ENCODE measurements at regions not wholly inside any gene's neighbourhood (a gene's known extent, or its start where the extent isn't known, plus 50 kb on each side); places are given as distances from the start of the nearest gene placed in this dataset.

GRCh38 chr20:12023194-12023795 is 105.6 kb downstream of the BTBD3 start:
- DNase-seq (ENCODE audit: low read depth), result no peak

GRCh38 chr20:12028771-12029170 is 111.1 kb downstream of the BTBD3 start:
- no peak for DNase-seq (ENCODE audit: low read depth)

GRCh38 chr20:12030470-12030869 is 112.8 kb downstream of the BTBD3 start:
- no peak for DNase-seq (ENCODE audit: low read depth)

- no peak for DNase-seq (ENCODE audit: low read depth)
These were observed 118.4 kb downstream of the BTBD3 start for GRCh38 chr20:12036142-12036541.

- no peak for DNase-seq (ENCODE audit: low read depth)
These were observed 119.8 kb downstream of the BTBD3 start for GRCh38 chr20:12037521-12037920.

DNA sequence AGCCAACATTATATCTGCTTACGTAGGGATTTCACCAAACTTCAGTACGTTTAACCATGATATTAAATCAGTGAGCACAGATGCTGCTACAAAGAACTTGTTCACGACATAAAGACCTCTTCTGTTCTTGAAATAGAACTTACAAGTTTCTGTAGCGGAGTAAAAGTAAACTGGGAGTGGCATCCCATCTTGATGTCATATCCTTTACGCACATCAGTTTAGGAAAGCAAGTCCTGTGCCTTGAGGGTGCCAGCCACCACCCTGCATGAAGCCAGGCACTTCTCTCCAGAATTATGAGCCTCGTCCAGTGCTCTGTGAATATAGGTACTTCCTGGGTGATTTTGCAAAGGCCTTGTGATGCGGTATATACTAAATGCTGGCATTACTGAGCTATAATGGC is 122.6 kb downstream of the BTBD3 start:
- DNase-seq (ENCODE audit: low read depth), result no peak

DNA sequence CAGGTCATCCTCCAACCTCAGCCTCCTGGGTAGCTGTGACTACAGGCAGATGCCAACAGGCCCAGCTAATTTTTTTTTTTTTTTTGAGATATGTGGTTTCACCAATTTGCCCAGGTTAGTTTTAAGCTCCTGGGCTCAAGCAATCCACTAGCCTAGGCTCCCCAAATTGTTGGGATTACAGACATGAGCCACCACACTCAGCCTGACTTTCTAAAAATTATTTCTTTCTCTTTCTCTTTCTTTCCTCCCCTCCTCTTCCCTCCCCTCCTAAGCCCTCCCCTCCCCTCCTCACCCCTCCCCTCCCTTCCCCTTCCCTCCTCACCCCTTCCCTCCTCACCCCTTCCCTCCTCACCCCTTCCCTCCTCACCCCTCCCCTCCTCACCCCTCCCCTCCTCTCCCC is 127.3 kb downstream of the BTBD3 start:
- DNase-seq (ENCODE audit: low read depth), result no peak

DNA sequence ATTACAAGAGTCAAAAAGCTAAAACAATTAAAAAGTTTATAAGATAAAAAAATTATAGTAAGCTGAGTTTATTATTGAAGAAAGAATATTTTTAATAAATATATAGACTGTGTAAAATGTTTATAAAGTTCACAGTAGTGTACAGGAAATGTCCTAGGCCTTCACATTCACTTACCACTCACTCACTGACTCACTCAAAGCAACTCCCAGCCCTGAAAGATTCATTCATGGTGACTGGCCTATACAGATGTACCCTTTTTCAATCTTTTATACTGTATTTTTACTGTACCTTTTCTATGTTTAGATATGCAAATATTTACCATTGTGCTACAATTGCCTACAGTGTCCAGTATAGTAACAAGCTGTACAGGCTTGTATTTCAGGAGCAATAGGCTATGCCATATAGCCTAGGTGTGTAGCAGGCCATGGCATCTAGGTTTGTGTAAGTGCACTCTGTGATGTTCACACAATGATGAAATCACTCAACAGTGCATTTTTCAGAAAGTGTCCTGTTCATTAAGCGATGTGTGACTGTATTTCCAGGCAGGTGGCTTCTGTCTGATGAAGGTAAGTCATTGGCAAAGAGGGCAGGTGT is 130.2 kb downstream of the BTBD3 start:
- no peak for DNase-seq (ENCODE audit: low read depth)

- DNase-seq (ENCODE audit: low read depth), result no peak
These were observed 131.4 kb downstream of the BTBD3 start for GRCh38 chr20:12049125-12049524.

GRCh38 chr20:12051206-12052163 is 133.8 kb downstream of the BTBD3 start:
- no peak for DNase-seq (ENCODE audit: low read depth)

GRCh38 chr20:12053353-12053752 is 135.7 kb downstream of the BTBD3 start:
- DNase-seq (ENCODE audit: low read depth), result no peak

GRCh38 chr20:12054556-12054955 is 136.9 kb downstream of the BTBD3 start:
- no peak for DNase-seq (ENCODE audit: low read depth)

- DNase-seq (ENCODE audit: low read depth), result no peak
These were observed 137.5 kb downstream of the BTBD3 start for GRCh38 chr20:12055161-12055560.

- no peak for DNase-seq (ENCODE audit: low read depth)
These were observed 139.1 kb downstream of the BTBD3 start for GRCh38 chr20:12056839-12057238.

DNA sequence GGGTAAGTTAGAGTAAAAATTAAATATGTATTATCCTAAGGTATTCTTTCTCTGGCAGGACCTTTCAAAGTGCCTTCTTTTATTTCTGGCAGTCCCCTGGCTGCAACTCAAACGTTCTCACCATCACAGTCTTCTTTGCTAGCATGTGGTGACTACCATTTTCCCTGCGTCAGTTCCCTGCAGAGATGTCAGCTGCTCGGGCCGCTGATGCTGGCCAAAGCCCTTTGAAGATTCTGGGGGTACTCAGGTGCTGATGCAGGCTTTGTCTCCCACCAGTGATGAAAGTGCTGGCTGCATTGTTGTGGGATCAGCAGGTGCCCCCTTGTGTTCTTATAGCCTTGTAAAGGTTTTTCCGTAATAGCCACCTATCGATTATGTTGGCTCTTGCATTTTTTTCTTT is 140.1 kb downstream of the BTBD3 start:
- no peak for DNase-seq (ENCODE audit: low read depth)

DNA sequence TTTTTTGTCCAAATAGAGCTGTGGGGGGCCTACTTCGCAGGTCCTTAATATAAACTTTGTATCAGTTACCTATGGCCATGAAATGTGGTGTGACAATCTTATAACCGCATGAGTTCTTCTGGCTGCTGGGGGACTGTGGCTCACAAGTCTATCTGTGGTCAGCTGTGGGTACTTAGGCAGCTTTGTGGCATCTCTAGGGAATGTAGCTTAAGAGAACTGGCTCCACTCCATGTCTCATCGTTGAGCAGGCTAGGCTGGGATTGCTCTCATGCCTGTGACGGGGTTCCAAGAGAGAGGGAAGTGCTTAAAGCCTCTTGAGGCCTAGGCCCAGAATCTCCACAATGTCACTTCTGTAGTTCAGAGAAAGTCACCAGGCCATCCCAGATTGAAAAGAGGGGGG is 140.5 kb downstream of the BTBD3 start:
- DNase-seq (ENCODE audit: low read depth), result no peak

DNA sequence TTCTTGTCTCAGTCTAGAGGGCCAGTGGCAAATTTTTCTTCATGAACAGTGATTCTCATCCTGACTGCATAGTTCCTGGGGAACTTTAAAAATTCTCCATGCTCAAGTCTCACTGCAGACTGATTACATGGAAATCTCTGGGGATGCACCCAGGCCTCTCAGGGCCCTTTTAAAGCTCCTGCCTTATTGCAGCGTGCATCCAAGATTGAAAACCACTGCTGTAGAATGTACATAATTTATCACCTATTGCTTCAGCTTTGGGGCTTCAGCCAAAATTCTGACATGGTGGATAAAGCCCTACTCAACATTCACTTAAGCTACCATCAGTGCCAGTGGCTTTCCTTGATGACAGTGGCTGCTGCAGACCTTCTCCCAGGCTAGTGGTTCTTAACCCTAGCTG is 143.8 kb downstream of the BTBD3 start:
- no peak for DNase-seq (ENCODE audit: low read depth)

DNA sequence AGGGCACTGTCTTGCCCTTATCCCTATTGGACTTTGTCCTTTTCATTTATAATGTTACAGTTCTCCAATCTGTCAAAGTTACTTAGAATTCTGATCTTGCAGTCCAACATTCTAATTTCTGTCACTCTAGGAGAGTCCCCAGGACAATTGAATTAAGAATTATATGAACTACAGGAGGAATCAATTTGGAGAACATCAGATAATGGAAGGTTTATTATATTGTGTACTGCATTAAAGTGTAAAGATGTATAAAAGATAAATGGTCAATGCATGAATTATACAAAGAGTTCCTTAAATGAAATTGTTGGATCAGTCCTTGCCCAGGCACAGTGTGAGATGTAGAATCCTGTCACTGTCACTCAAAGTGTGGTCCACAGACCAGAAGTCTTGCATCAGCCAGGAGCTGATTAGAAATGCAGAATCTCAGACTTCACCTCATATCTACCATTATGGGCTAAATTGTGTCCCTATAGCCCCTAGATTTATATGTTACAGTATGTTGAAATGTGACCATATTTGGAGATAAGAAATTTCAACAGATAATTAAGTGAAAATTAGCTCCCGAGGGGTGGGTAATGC is 145.5 kb downstream of the BTBD3 start:
- no peak for DNase-seq (ENCODE audit: low read depth)

GRCh38 chr20:12064540-12064939 is 146.8 kb downstream of the BTBD3 start:
- no peak for DNase-seq (ENCODE audit: low read depth)

- no peak for DNase-seq (ENCODE audit: low read depth)
These were observed 150.0 kb downstream of the BTBD3 start for GRCh38 chr20:12067686-12068085.

DNA sequence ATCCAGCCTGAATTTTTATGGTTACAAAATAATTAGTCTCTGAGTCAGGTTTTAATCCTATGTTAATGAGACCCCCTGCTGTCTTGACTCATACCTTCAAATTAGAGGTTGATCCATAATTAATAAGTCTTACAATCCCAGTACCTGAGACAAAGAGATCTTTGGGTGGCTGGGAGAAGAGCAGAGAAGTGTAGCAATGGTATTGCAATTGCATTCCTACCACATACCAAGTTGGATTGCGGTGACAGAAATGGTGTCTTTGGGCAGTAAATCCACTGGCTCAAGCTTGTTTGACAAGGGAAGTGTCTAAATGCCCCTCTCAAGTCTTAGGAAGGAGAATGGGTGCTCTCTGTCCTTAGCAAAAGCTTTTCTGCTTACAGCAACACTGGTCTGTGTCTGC is 150.4 kb downstream of the BTBD3 start:
- no peak for DNase-seq (ENCODE audit: low read depth)

DNA sequence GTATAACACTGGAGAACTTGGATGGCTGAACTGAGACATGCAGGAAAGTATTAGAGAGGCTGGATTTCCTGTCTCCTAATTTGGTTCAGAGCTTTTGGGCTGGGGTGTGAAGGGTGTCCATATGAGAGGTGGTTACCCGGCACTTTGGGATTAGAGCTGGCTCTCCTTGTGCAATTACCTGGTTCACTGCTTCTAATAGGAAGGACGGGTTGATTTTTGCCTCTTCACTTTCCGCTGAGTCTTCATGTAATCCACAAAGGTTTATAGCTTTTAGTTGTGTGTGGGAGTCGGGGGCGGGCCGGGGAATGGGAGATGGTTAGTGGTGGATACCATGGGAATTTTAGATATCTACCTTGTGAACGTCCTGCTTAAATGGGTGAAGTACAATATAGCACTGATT is 151.5 kb downstream of the BTBD3 start:
- no peak for DNase-seq (ENCODE audit: low read depth)

Data from stimulated activated CD8-positive, alpha-beta memory T cell treated with anti-CD3 and anti-CD28 coated beads, Interleukin-12 subunit alpha, Interleukin-12 subunit beta, amount 100 ng/mL, for 1 hour (primary cell).